SK-MEL-5 (cell line): ENCODE measurements at regions not wholly inside any gene's neighbourhood (a gene's known extent, or its start where the extent isn't known, plus 50 kb on each side); places are given as distances from the start of the nearest gene placed in this dataset.
A peak's percentile ranks its signal among the peaks of the same experiment; 100 is the strongest.

Experiments
- DNase-seq: peaks from one replicate; pipeline ENCODE4 v3.0.0-alpha.2; 2016; ENCODE audit warnings: low read depth, low spot score
- in situ Hi-C: cut with HindIII; loops from 2 replicates; pipeline ENCODE4 v1.10.0; 2016; ENCODE audit warnings: low sequenced_read_pairs, high pct_unique_total_duplicates, low pct_unique_long_range_greater_than_20kb

- no peak for DNase-seq
- in situ Hi-C loops, result no loop called here
These were observed 63.6 kb downstream of the PCDH7 start for GRCh38 chr4:30783751-30784150.

DNA sequence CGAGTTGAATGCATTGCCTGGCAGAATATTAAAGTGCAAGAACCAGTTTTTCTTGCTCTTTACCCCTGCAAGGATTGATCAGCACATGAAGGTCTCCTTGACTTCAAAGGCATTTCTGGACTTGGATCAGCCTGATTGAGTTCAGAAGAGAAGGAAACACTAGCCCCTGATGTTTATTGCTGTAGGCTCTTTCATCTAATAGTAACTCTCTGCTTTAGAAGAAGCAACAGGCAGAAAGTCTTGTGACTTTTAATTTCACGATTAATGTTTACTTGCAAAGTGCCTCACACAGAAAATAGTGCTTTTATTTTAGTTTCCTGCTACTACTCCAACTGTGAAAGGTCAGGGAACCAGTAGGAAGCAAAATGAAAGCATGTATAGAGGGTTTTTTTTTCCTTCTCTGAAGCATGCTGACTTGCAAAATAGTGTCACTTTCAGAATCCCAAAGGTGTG is 69.1 kb downstream of the PCDH7 start:
- in situ Hi-C loops, result no loop called here
- peak; percentile 43 for DNase-seq

DNA sequence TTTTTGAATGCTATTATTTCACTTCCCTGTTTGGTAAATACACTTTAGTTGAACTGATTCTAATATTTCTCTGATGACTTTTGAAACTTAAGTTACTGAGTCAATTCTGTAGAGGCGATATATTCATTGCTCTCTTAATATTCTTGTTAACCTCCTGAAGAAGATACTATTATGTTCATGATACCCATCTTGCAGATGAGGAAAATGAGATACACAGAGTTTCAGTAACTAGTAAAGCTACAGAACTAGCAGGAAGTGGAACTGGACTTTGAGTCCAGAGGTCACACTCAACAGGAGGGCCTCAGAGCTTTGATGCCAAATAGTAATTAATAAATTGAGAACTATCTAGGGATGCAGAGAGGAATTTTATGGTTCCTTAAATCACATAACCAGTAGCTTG is 70.0 kb downstream of the PCDH7 start:
- in situ Hi-C loops, result no loop called here
- no peak for DNase-seq

GRCh38 chr4:30790998-30791397 is 70.8 kb downstream of the PCDH7 start:
- in situ Hi-C loops, result no loop called here

DNA sequence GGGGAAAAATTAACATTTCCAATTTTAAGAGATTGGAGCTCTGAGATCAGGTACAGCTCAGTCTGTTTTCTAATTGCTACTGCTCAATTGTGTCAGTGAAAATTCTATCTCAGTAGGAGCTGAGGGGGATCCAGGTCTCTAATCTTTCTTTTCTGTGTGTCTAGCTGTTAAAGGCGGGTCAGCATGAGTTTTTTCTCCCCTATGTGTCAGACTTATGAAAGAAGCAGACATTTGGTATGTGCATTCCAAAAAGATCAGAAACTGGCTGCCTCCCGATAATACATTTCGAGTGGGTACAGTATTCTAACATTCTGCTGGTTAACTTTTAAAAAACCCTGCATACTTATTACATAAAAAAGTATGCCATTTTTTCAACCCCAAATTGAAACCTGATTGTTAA is 72.4 kb downstream of the PCDH7 start:
- no peak for DNase-seq
- in situ Hi-C loops, result no loop called here

More at GRCh38 chr4:30790998-30791397, 70.8 kb downstream of the PCDH7 start:
- no peak for DNase-seq

- DNase-seq, result no peak
- in situ Hi-C loops, result no loop called here
These were observed 81.7 kb downstream of the PCDH7 start for GRCh38 chr4:30801876-30802275.

GRCh38 chr4:30802622-30803323 is 82.6 kb downstream of the PCDH7 start:
- in situ Hi-C loops, result no loop called here
- no peak for DNase-seq

DNA sequence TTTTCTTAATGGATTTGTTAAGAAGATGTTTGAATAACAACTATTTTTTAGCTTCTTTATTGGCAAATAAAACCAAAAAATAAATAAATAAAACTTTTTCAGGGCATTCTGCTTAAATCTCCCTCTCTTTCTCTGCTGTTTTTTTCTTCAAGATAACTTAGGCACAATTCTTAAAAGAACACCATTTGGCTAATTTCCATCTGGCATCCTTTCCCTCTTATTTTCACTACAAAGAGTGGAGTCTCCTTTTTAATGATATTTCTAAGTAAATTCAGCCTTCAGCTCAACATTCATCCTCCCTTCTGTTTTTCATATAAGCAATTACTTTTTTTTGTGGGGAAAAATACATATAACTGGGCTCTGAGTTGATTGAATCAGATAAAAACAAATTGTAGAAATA is 88.1 kb downstream of the PCDH7 start:
- DNase-seq, result no peak
- in situ Hi-C loops, result no loop called here

GRCh38 chr4:30811296-30811695 is 91.1 kb downstream of the PCDH7 start:
- no peak for DNase-seq
- in situ Hi-C loops, result no loop called here

GRCh38 chr4:30815685-30816084 is 95.5 kb downstream of the PCDH7 start:
- in situ Hi-C loops, result no loop called here

DNA sequence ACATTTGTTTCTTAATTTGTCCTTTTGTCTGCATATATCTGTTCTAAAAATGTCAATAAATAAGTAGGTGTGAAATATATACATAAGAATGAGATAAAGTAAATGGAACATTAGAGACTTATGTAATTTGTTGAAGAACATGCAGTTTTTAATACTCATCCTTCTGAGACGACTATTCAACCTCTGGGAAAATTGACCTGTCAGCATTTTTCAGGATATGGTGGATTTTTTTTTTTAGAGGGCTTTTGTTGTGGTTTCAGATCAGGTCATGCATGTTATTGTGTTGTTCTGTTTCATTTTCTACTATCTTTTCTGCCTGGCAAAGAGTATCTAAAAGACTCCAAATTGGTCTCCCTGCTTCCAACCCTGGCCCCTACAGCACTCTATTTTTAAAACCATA is 97.3 kb downstream of the PCDH7 start:
- no peak for DNase-seq
- in situ Hi-C loops, result no loop called here

More at GRCh38 chr4:30815685-30816084, 95.5 kb downstream of the PCDH7 start:
- no peak for DNase-seq

- in situ Hi-C loops, result no loop called here
- no peak for DNase-seq
These were observed 98.4 kb downstream of the PCDH7 start for GRCh38 chr4:30818541-30818940.

GRCh38 chr4:30821275-30821674 is 101.1 kb downstream of the PCDH7 start:
- in situ Hi-C loops, result no loop called here
- DNase-seq, result no peak

DNA sequence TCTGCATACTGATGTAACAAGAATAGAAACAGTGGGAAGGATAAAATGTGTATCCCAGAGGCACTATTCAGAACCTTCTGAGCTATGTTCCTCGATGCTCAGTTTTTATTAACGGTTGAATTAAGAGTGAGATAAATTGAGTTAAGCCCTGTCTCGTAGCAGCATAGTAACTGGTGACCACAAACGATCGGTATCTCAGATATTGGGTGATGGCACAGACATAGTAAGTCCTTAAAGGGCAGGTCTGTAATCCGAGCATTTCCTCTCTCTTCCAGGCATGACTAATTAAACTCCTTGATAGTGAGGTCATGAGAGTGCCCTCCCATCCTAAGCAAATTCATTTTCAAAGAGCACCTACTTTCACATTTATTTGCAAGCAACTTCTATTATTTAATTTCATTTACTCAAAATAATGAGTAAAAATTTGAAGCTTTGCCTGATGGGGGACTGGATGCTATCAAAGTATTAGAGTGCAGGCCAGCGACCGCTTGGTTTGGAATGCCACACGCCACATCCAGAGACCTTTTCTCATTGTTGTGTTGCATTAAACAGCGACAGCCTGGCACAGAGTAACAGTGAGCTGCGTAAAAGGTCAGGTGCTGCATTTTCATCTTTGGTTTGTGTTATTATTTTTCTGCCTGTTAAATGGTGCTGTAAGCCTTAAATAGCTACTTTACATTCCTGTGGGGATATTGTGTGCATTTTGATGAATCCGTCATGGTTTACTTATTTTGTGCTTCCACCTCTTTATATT is 101.9 kb downstream of the PCDH7 start:
- in situ Hi-C loops, result no loop called here
- DNase-seq, result no peak

DNA sequence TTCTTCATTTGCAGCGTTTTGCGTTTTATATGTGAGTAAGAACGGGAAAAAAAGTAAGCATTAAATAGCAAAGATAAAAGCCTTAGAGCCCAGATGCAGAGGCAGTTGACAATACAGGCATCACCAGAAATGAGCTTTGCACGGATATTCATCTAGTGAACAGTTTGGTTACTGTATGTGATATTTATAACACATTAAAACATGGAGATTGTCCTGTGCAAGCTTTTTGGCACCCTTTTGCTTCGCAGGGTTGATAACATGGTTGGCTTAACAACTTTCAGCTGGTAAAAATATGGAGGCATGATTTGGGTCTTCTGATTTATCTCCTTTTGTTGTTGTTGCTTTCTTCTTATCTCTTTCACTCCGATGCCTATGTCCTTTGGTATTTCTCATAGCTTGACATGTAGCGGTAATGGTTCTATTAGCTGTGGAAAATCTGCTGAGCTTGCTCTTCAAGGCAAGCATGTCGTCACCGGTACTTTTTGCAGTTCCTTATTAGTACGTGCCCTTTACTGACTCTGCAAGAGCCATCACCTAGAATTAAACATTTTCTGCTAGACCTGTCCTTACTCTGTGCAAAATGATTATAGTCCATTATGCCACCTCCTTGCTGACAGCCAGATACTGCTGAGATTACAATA is 102.9 kb downstream of the PCDH7 start:
- in situ Hi-C loops, result no loop called here
- DNase-seq, result no peak

- in situ Hi-C loops, result no loop called here
- DNase-seq, result no peak
These were observed 105.0 kb downstream of the PCDH7 start for GRCh38 chr4:30825008-30825770.

GRCh38 chr4:30828264-30828926 is 108.2 kb downstream of the PCDH7 start:
- peak; percentile 40 for DNase-seq
- in situ Hi-C loops, result no loop called here
